Activated naive CD4-positive, alpha-beta T cell treated with anti-CD3 and anti-CD28 coated beads, Interleukin-2, amount 50 U/mL, for 24 hours (primary cell): ENCODE measurements at regions not wholly inside any gene's neighbourhood (a gene's known extent, or its start where the extent isn't known, plus 50 kb on each side); places are given as distances from the start of the nearest gene placed in this dataset.

Experiments used
- H3K27ac Mint-ChIP-seq: one replicate; pipeline ENCODE4 v1.8.0; 2021; ENCODE audit warnings: mild to moderate bottlenecking, mixed read lengths
- H3K27me3 Mint-ChIP-seq: one replicate; pipeline ENCODE4 v1.8.0; 2021; ENCODE audit warnings: mixed read lengths
- H3K36me3 Mint-ChIP-seq: one replicate; pipeline ENCODE4 v1.8.0; 2021; ENCODE audit warnings: mixed read lengths
- H3K4me1 Mint-ChIP-seq: one replicate; pipeline ENCODE4 v1.8.0; 2021; ENCODE audit warnings: mixed read lengths
- H3K4me3 Mint-ChIP-seq: one replicate; pipeline ENCODE4 v1.8.0; 2021; ENCODE audit warnings: mild to moderate bottlenecking, mixed read lengths
- H3K9me3 Mint-ChIP-seq: one replicate; pipeline ENCODE4 v1.8.0; 2021; ENCODE audit warnings: mixed read lengths

DNA sequence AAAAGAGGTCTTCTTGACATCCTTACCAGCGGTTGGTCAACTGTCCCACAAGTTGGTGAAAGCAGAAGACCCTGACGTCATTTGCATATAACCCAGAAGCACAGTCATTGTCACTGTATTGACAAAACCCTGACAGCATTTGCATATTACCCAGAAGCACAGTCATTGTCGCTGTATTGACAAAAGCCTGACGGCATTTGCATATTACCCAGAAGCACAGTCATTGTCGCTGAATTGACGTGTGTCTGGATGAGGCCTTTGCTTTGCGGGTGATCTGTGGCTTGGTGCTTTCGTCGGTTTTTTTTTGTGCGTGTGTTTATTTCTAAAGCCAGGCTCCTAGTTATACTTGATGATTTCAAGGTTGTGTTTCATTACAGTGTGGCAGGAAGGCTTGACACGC, 1145.2 kb downstream of the BRD1 start:
- Mint-ChIP-seq H3K4me3 (no peak overlapping the region), H3K27ac (no peak overlapping the region), H3K36me3 (no peaks in the 10 kb centered on the region), H3K9me3 (no peaks in the 10 kb centered on the region), H3K27me3 (no peaks in the 10 kb centered on the region), H3K4me1 (no peaks in the 10 kb centered on the region)

- H3K27me3 Mint-ChIP-seq, result no peaks in the 10 kb centered on the region
- H3K4me1 Mint-ChIP-seq, result no peaks in the 10 kb centered on the region
- H3K36me3 Mint-ChIP-seq, result no peaks in the 10 kb centered on the region
- no peak overlapping the region for H3K27ac Mint-ChIP-seq
- no peak overlapping the region for H3K4me3 Mint-ChIP-seq
- no peaks in the 10 kb centered on the region for H3K9me3 Mint-ChIP-seq
Observed at GRCh38 chr22:48680601-48681000, 1147.1 kb downstream of the BRD1 start.

DNA sequence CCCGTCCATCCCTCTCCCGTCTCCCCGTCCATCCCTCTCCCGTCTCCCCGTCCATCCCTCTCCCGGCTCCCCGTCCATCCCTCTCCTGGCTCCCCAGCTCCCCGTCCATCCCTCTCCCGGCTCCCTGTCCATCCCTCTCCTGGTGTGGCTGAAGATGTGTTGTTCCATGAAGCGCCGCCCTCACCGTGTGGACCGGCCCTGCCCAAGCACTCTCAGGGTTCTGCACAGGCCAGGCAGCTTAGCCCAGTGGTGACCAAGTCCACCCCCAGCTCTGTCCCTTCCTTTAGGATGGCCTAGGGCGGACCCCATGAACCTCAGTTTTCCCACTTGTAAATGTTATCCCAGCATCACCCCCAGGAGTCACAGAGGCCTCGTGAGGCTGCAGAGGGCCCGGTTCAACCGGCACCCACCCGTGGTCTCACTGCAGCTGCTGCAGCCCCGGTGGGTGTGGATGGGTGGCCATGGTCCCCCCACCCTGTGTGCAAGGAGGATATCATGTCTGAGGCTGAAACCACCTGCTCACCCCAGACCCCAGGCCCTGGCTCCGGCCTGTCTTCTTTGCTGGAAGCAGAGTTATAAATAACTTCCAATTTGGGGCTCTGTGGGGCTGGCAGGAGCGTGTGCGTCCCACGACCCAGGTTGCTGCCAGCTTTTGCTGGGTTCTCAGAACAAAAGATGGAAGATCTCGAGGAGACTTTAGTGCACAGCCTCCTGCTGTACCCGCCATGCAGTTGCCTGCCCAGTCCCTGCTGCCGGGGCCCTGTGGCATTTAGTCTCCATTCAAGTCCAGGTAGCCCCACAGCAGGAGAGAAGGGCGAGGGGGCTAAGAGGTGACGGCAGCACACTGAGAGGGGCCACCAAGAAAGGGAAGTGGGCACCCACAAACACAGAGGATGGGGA, 1147.8 kb downstream of the BRD1 start:
- H3K27me3 Mint-ChIP-seq, result no peaks in the 10 kb centered on the region
- no peaks in the 10 kb centered on the region for H3K36me3 Mint-ChIP-seq
- H3K4me1 Mint-ChIP-seq, result no peaks in the 10 kb centered on the region
- no peak overlapping the region for H3K4me3 Mint-ChIP-seq
- H3K9me3 Mint-ChIP-seq, result no peaks in the 10 kb centered on the region
- no peak overlapping the region for H3K27ac Mint-ChIP-seq

GRCh38 chr22:48678171-48679135, 1149.2 kb downstream of the BRD1 start:
- H3K4me1 Mint-ChIP-seq, result no peaks in the 10 kb centered on the region
- no peak overlapping the region for H3K27ac Mint-ChIP-seq
- H3K36me3 Mint-ChIP-seq, result no peaks in the 10 kb centered on the region
- no peaks in the 10 kb centered on the region for H3K27me3 Mint-ChIP-seq
- no peak overlapping the region for H3K4me3 Mint-ChIP-seq
- H3K9me3 Mint-ChIP-seq, result no peaks in the 10 kb centered on the region

DNA sequence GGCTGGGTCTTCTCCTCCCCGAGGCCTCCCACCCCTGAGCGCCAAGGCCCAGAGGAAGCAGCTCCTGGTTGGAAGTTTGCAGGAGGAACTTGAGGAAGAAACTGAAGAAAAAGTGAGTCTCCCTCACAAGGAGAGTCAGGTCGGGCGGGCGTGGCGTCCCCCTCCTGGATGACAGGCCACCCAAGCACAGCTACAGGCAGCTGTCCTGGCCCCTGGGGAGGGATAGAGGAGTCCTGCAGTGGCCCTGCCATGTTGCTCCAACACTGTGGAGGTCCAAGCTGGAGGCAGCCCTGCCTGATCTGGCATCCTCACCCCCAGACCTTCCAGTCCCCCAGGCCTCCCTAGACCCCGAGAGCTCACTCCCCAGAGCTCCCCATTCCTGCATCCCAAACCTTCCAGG, 1150.1 kb downstream of the BRD1 start:
- no peaks in the 10 kb centered on the region for H3K4me1 Mint-ChIP-seq
- no peak overlapping the region for H3K4me3 Mint-ChIP-seq
- no peaks in the 10 kb centered on the region for H3K27me3 Mint-ChIP-seq
- H3K27ac Mint-ChIP-seq, result peak overlapping the region; percentile 46
- H3K36me3 Mint-ChIP-seq, result no peaks in the 10 kb centered on the region
- H3K9me3 Mint-ChIP-seq, result no peaks in the 10 kb centered on the region

DNA sequence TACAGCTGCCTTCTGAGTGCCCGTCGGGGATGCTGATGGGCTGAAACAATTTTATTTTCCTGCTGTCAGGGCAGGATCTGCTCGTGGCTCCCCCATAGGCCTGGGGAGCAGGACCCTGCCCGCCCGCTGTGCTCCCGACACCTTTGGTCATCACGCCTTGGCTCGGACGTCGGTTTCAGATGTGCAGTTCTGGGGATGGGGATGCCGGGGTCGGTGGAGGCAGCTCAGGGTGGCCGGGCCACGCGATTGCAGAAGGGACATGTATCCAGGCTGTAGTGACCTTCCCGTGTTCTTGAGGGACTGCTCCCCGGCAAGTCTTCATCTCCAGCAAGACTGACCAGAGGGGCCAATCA, 1150.5 kb downstream of the BRD1 start:
- no peaks in the 10 kb centered on the region for H3K36me3 Mint-ChIP-seq
- no peak overlapping the region for H3K4me3 Mint-ChIP-seq
- H3K27me3 Mint-ChIP-seq, result no peaks in the 10 kb centered on the region
- no peak overlapping the region for H3K27ac Mint-ChIP-seq
- no peaks in the 10 kb centered on the region for H3K9me3 Mint-ChIP-seq
- no peaks in the 10 kb centered on the region for H3K4me1 Mint-ChIP-seq

DNA sequence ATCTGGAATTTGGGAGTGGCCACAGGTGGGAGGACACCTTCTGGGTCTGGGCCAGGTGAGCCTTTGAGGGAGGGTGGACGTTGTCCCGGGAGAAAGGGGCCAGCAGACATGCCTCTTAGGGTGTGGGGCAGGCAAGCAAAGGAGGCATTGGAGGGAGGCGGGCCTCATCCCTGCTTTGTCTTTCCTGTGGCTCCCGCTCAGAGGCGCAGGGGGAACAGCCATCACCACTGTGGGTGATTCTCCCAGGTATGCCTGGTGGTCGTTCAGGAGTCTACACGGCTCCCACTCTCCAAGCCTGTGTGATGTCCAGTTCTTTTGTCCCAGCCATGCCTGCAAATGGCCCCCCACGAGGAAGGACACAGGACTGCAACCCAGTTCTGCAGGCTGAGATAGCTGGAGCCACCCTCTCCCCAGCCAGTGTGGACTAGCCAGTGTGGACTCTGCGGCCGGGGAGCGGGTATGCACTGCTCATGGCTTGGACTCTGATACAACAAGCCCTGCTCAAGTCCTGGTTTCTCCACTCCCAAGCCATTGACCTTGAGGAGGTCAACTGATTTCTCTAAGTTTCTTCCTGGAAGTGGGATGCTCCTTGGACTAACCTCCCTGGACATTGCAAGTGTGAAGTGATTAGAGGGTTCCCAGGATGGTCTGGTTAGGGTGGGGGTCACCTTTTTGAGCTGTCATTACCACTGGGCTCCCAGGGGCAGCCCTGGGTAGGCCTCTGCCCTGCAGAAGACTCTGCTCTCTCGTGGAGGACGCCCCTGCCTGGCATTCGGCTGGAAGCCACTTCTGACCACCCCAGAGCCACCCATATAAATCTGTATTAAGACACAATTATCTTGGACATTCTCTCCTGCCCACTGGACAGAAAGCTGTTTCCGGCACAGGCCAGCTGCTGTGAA, 1151.2 kb downstream of the BRD1 start:
- Mint-ChIP-seq H3K9me3 (no peaks in the 10 kb centered on the region), H3K4me3 (no peak overlapping the region), H3K36me3 (no peaks in the 10 kb centered on the region), H3K27me3 (no peaks in the 10 kb centered on the region), H3K4me1 (no peaks in the 10 kb centered on the region), H3K27ac (no peak overlapping the region)

DNA sequence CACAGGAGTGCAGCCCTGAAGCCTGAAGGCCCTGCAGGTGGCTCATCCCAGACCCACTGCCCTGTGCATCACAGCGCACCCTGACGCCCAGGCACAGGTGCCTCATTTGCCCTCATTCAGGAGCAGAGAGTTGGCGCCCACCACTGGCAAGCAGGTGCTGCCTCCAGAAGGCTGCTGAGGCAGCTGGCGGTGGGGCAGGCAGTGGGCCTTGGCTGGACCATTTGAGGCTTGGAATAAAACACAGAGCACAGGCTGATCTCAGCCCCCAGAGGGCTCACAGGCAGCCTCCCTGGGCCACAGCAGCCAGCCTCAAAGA, 1151.9 kb downstream of the BRD1 start:
- no peak overlapping the region for H3K27ac Mint-ChIP-seq
- no peaks in the 10 kb centered on the region for H3K36me3 Mint-ChIP-seq
- H3K4me1 Mint-ChIP-seq, result no peaks in the 10 kb centered on the region
- H3K27me3 Mint-ChIP-seq, result no peaks in the 10 kb centered on the region
- no peaks in the 10 kb centered on the region for H3K9me3 Mint-ChIP-seq
- H3K4me3 Mint-ChIP-seq, result no peak overlapping the region

DNA sequence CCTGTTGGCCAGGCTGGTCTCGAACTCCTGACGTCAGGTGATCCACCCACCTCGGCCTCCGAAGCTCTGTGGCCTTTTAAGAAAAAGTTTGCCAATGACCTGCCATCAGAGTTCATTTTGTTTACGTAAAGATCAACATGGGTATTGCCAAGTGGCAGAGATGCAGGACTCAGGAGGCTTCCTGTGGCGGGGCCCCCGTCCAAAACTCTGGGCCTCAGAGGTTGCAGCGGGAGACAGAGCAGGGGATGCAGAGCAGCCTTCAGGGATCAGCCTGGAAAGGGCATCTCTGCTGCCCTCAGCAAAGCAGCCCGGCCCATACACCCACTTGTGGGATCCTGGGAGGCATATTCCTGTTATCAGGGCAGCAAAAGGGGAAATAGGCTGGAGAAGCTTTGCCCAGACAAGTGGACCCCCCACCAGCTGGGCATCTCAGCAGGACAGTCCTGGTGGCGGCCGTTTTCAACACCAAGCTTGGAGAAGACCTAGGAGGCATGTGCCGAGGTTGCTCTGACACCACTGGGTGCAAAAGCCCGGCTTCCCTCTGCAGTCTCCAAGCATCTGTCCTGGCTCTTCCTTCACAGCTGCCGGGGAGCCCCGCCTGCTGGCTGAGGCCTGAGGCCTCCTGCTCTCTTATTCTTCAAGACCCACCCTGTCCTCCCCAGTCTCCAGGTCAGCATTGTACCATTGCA, 1152.4 kb downstream of the BRD1 start:
- H3K27me3 Mint-ChIP-seq, result no peaks in the 10 kb centered on the region
- no peaks in the 10 kb centered on the region for H3K9me3 Mint-ChIP-seq
- no peak overlapping the region for H3K27ac Mint-ChIP-seq
- no peak overlapping the region for H3K4me3 Mint-ChIP-seq
- no peaks in the 10 kb centered on the region for H3K36me3 Mint-ChIP-seq
- no peaks in the 10 kb centered on the region for H3K4me1 Mint-ChIP-seq

- no peaks in the 10 kb centered on the region for H3K27me3 Mint-ChIP-seq
Observed at GRCh38 chr22:48673806-48674500, 1153.7 kb downstream of the BRD1 start.

GRCh38 chr22:48672387-48672786, 1155.3 kb downstream of the BRD1 start:
- no peaks in the 10 kb centered on the region for H3K27me3 Mint-ChIP-seq
- H3K36me3 Mint-ChIP-seq, result no peaks in the 10 kb centered on the region
- no peak overlapping the region for H3K4me3 Mint-ChIP-seq
- no peaks in the 10 kb centered on the region for H3K9me3 Mint-ChIP-seq
- H3K4me1 Mint-ChIP-seq, result no peaks in the 10 kb centered on the region
- H3K27ac Mint-ChIP-seq, result no peak overlapping the region

More at GRCh38 chr22:48673806-48674500, 1153.7 kb downstream of the BRD1 start:
- Mint-ChIP-seq H3K4me1 (no peaks in the 10 kb centered on the region), H3K36me3 (no peaks in the 10 kb centered on the region), H3K9me3 (no peaks in the 10 kb centered on the region), H3K27ac (no peak overlapping the region), H3K4me3 (no peak overlapping the region)

DNA sequence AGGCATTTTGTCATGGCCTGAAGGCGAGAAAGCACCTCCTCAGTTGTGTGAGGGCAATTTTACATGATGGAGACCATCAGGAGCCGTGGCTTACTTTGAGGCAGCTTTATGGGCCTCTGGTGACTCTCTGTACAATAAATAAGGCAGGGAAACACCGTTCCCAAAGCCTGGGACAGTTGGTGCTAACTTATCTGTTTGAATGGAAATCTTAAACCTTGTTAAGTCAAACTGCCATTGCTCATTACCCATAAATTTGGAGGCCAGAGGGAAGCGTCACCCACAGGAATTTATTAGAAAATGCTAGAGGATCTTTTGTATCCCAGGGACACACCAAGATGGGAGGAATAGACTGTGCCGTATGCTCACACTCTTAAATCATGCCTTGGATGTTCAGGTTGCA, 1156.9 kb downstream of the BRD1 start:
- no peak overlapping the region for H3K4me3 Mint-ChIP-seq
- H3K4me1 Mint-ChIP-seq, result no peaks in the 10 kb centered on the region
- H3K36me3 Mint-ChIP-seq, result no peaks in the 10 kb centered on the region
- no peaks in the 10 kb centered on the region for H3K9me3 Mint-ChIP-seq
- no peaks in the 10 kb centered on the region for H3K27me3 Mint-ChIP-seq
- no peak overlapping the region for H3K27ac Mint-ChIP-seq

DNA sequence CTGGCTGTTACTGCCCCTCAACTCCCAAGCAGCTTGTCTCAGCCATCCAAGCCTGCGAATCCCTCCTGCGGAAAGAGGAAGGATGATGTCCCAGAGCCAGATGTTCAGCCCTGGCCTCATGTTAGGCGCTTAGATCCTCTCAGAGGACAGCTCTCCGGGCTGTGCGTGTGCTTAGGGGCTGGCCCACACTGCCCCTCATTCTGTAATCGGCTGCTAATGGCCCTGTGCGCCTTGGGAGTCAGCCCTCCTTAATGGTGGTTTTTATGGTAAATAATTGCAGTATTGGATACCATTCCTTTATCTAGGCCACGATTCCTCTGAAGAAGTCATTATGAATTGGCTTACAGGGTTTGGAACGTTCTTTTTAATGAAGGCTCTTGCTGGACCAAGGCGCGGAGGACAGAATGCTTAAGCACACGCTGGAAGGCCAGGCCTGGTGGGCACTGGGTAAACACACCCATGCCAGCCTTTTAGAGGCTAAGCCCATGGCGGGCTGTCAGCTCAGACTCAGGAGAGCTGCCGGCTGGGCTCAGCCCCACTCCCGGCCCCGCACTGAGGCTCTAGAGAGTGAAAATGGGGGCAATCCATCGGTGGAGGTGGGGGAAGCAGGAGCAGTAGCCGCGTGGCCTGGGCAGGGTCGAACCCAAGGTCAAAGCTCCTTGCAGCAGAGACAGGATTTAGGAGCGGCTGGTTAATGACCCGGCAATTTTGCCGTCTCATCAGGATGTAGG, 1157.5 kb downstream of the BRD1 start:
- H3K4me3 Mint-ChIP-seq, result no peak overlapping the region
- H3K36me3 Mint-ChIP-seq, result no peaks in the 10 kb centered on the region
- H3K27ac Mint-ChIP-seq, result no peak overlapping the region
- H3K9me3 Mint-ChIP-seq, result peaks cover 4% of the 10 kb centered on the region
- no peaks in the 10 kb centered on the region for H3K27me3 Mint-ChIP-seq
- H3K4me1 Mint-ChIP-seq, result no peaks in the 10 kb centered on the region

DNA sequence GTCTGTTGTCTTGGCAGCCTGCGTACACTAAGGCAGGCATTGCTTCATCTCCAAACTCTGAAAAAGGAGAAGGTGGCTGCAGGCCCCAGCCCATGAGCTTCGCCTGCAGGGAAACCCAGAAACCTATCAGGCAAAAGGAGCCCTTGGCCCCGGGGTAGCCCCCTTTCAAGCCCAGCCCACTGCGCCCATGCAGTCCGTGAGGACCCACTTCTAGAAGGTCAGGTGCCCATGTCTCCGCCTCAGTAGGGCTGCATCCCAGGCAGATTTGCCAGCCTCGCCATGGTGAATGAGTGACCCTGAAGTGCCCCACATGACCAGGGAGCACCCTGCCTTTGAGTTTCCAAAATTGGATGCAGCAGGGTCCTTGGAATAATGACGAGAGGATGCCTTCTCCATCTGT, 1158.4 kb downstream of the BRD1 start:
- no peaks in the 10 kb centered on the region for H3K27me3 Mint-ChIP-seq
- peaks cover 10% of the 10 kb centered on the region for H3K9me3 Mint-ChIP-seq
- H3K27ac Mint-ChIP-seq, result no peak overlapping the region
- no peak overlapping the region for H3K4me3 Mint-ChIP-seq
- H3K4me1 Mint-ChIP-seq, result no peaks in the 10 kb centered on the region
- no peaks in the 10 kb centered on the region for H3K36me3 Mint-ChIP-seq
